ENCODE measurements at regions not wholly inside any gene's neighbourhood (a gene's known extent, or its start where the extent isn't known, plus 50 kb on each side); places are given as distances from the start of the nearest gene placed in this dataset.

DNA sequence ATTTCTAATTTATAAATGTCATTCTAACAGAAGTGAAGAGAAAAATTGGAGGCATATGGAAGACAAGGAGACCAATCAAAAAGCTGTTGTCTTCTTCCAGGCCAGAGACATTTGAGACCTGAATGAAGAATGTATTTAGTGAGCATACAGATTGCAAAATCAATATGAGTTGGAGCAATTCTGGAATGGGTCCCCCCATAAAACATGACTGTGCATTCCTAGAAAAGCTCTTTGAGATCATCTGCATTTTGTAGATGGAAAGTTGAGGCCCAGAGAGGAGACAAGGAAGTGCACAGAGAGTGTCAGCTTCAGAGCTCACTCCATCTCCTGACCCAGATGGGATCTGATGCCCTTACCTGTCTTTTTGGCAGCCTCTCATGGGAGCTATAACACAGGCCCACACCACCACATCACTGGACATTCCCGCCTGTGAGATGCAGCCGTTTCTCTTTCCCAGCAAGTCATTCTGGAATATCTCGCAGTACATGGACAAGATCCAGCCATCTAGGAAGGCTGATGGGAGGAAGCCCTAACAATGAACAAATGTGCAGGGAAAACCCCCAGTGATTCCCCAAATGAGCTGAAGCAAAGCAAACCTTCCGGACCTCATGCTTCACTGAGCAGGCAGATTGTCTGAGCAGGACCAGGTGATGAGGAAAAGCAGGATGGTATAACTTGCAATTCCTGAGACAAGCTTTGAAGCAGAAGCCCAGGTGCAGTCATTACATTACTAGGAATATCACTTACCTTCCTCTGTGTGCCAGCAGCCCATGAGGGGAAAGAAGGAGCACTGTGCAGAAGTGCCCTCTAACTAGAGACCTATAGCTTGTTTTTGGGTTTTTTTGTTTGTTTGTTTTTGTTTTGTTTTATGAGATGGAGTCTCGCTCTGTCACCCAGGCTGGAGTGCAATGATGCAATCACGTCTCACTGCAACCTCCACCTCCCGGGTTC, 445.6 kb downstream of the PLPP3 start (continued):
- TF ChIP-seq PAX5 (IDR thresholded peaks at IDR 0.05; ENCODE audit: borderline replicate concordance, low read depth, low read length) (peak; percentile 93), GATAD2B (conservative IDR thresholded peaks at IDR 0.05; ENCODE audit: low read depth) (peak; percentile 50; the same call in 1 of the 2 replicates), STAT1 (conservative IDR thresholded peaks at IDR 0.05) (no peak), TCF3 (IDR thresholded peaks at IDR 0.05; ENCODE audit: borderline replicate concordance, insufficient read depth, low read depth, low read length) (no peak), CBX3 (IDR thresholded peaks at IDR 0.05; ENCODE audit: borderline replicate concordance, low read depth) (no peak), PKNOX1 (IDR thresholded peaks at IDR 0.05) (no peak), SREBF1 (IDR thresholded peaks at IDR 0.05; ENCODE audit: low read length) (no peak), NRF1 (conservative IDR thresholded peaks at IDR 0.05; ENCODE audit: low read depth, low read length) (no peak), ETV6 (conservative IDR thresholded peaks at IDR 0.05 in 1 of 2, IDR thresholded peaks at IDR 0.05 in 1 of 2; ENCODE audit: borderline replicate concordance in 1 of 2, low read depth in 1 of 2) (no peak; a peak in 1 of 4 replicates), MEF2A (IDR thresholded peaks at IDR 0.05; ENCODE audit: insufficient read depth, low read depth, low read length) (no peak), HDAC2 (IDR thresholded peaks at IDR 0.05) (no peak), FOS (IDR thresholded peaks at IDR 0.05; ENCODE audit: borderline replicate concordance, extremely low read depth, insufficient read length) (no peak), NBN (IDR thresholded peaks at IDR 0.05) (no peak), STAT3 (IDR thresholded peaks at IDR 0.05; ENCODE audit: low read depth, low read length) (no peak), BCL11A (IDR thresholded peaks at IDR 0.05; ENCODE audit: low read depth, low read length) (peak; percentile 58; the same call in 1 of the 2 replicates), SUZ12 (IDR thresholded peaks at IDR 0.05; ENCODE audit: unreplicated experiment) (no peak), CREM (IDR thresholded peaks at IDR 0.05; ENCODE audit: low read depth) (peak; percentile 35; the same call in 1 of the 2 replicates), NR2C2 (IDR thresholded peaks at IDR 0.05; ENCODE audit: borderline replicate concordance, control insufficient read depth, insufficient read length, low read depth) (no peak), SUPT20H (IDR thresholded peaks at IDR 0.05; ENCODE audit: borderline replicate concordance, control insufficient read depth, low read depth, low read length) (no peak), IKZF2 (IDR thresholded peaks at IDR 0.05) (peak; percentile 92 to 93), EZH2 (IDR thresholded peaks at IDR 0.05; ENCODE audit: borderline replicate concordance, control insufficient read depth, low read depth, low read length) (no peak), SPI1 (IDR thresholded peaks at IDR 0.05; ENCODE audit: borderline replicate concordance, insufficient read depth, low read depth, low read length) (peak; percentile 14; the same call in 1 of the 2 replicates), FOXK2 (IDR thresholded peaks at IDR 0.05) (no peak), RUNX3 (IDR thresholded peaks at IDR 0.05; ENCODE audit: low read length) (peak; percentile 44)
- TF ChIP-seq, protein P1, sequence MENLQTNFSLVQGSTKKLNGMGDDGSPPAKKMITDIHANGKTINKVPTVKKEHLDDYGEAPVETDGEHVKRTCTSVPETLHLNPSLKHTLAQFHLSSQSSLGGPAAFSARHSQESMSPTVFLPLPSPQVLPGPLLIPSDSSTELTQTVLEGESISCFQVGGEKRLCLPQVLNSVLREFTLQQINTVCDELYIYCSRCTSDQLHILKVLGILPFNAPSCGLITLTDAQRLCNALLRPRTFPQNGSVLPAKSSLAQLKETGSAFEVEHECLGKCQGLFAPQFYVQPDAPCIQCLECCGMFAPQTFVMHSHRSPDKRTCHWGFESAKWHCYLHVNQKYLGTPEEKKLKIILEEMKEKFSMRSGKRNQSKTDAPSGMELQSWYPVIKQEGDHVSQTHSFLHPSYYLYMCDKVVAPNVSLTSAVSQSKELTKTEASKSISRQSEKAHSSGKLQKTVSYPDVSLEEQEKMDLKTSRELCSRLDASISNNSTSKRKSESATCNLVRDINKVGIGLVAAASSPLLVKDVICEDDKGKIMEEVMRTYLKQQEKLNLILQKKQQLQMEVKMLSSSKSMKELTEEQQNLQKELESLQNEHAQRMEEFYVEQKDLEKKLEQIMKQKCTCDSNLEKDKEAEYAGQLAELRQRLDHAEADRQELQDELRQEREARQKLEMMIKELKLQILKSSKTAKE (IDR thresholded peaks at IDR 0.05; ENCODE audit: low read depth, poor library complexity, severe bottlenecking) = no peak
- TF ChIP-seq, protein P2, sequence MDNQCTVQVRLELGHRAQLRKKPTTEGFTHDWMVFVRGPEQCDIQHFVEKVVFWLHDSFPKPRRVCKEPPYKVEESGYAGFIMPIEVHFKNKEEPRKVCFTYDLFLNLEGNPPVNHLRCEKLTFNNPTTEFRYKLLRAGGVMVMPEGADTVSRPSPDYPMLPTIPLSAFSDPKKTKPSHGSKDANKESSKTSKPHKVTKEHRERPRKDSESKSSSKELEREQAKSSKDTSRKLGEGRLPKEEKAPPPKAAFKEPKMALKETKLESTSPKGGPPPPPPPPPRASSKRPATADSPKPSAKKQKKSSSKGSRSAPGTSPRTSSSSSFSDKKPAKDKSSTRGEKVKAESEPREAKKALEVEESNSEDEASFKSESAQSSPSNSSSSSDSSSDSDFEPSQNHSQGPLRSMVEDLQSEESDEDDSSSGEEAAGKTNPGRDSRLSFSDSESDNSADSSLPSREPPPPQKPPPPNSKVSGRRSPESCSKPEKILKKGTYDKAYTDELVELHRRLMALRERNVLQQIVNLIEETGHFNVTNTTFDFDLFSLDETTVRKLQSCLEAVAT (IDR thresholded peaks at IDR 0.05) = no peak
